Kidney (tissue), 13 donors: ENCODE measurements at regions not wholly inside any gene's neighbourhood (a gene's known extent, or its start where the extent isn't known, plus 50 kb on each side); places are given as distances from the start of the nearest gene placed in this dataset.

Experiments used
- DNase-seq, 5 donors: peaks; one replicate each; pipeline ENCODE4 v3.0.0-alpha.2; 2013 to 2020
- FAIRE-seq: peaks from 2 replicates; lab custom pipeline; 2012; peaks lifted over from hg19 to GRCh38; lab: Jason Lieb, UNC
- H3K27ac ChIP-seq, 2 donors: one replicate each; pipeline ENCODE4 v1.7.0; 2013; ENCODE audit warnings: low read depth in 2 of 2, low read length in 2 of 2, inconsistent platforms in 1 of 2
- H3K27me3 ChIP-seq: one replicate; pipeline ENCODE4 v1.7.1; 2013; ENCODE audit warnings: low read length, inconsistent platforms; ENCODE audit not compliant: control insufficient read depth, insufficient read depth
- H3K36me3 ChIP-seq, 3 donors: one replicate each; pipeline versions ENCODE4 v1.7.0 to v1.7.1; 2013; ENCODE audit warnings: low read length in 3 of 3, control low read depth in 1 of 3, inconsistent platforms in 1 of 3; ENCODE audit not compliant: insufficient read depth in 3 of 3, control insufficient read depth in 2 of 3
- H3K4me1 ChIP-seq, 3 donors: one replicate each; pipeline versions ENCODE4 v1.7.0 to v1.7.1; 2013; ENCODE audit warnings: low read length in 3 of 3, inconsistent platforms in 1 of 3, low read depth in 1 of 3; ENCODE audit not compliant: control insufficient read depth in 2 of 3, insufficient read depth in 2 of 3
- H3K4me3 ChIP-seq, 3 donors: one replicate each; pipeline versions ENCODE4 v1.7.0 to v1.8.1; 2013; ENCODE audit warnings: low read length in 3 of 3, control low read depth in 1 of 3, inconsistent platforms in 1 of 3
- H3K9ac ChIP-seq, 3 donors: one replicate each; pipeline versions ENCODE4 v1.7.0 to v1.7.1; 2013; ENCODE audit warnings: low read length in 3 of 3, control low read depth in 1 of 3, inconsistent platforms in 1 of 3
- H3K9me3 ChIP-seq, 3 donors: one replicate each; pipeline versions ENCODE4 v1.7.0 to v1.7.1; 2013; ENCODE audit warnings: low read length in 3 of 3, control low read depth in 1 of 3, inconsistent platforms in 1 of 3; ENCODE audit not compliant: control insufficient read depth in 2 of 3, insufficient read depth in 1 of 3
- intact Hi-C: fragments of 100-400 bp; cut with DNase I; formaldehyde crosslinking; loops from one replicate; pipeline ENCODE4 v1.11.1; 2022
- TF ChIP-seq, protein P1 (sequence below): IDR thresholded peaks from 3 replicates; pipeline ENCODE4 v1.5.1; 2012; ENCODE audit warnings: mild to moderate bottlenecking, moderate library complexity, borderline replicate concordance; ENCODE audit not compliant: insufficient read depth; ENCODE audit errors: extremely low read depth
- donor health status: control.
- donor health status: control.
- donor health status: control.
- donor health status: control.
- donor health status: control.
- donor health status: DM: yes; HTN: yes; CAD: no.
- donor health status: Normal renal cell carcinoma (clear cell type).

DNA sequence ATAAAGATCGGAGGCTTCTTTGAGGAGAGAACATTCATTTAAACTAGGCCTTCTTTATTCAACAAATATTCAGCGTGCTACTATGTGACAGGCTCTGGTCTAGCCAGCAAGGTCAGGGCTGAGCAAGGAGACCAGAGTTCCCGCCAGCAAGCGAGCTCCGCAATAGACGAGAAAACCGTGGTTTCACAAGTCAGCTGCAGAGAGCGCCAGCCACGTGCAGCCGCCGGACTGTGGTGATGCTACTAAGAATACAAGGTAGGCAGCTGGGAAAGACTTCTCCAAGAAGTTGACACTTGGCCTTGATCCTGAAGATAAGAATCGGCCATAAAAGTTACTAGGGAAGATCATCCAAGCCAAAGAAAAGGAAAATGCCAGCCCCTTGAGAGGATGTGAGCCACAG is 533.7 kb upstream of the SALL3 start:
- Histone ChIP-seq H3K27ac (no peak overlapping the region), H3K27me3 (no peaks in the 10 kb centered on the region), H3K9ac (no peak overlapping the region), H3K4me3 (no peak overlapping the region), H3K36me3 (no peaks in the 10 kb centered on the region), H3K4me1 (no peaks in the 10 kb centered on the region), H3K9me3 (no peaks in the 10 kb centered on the region)
- FAIRE-seq, result no peak
- TF ChIP-seq, protein P1, sequence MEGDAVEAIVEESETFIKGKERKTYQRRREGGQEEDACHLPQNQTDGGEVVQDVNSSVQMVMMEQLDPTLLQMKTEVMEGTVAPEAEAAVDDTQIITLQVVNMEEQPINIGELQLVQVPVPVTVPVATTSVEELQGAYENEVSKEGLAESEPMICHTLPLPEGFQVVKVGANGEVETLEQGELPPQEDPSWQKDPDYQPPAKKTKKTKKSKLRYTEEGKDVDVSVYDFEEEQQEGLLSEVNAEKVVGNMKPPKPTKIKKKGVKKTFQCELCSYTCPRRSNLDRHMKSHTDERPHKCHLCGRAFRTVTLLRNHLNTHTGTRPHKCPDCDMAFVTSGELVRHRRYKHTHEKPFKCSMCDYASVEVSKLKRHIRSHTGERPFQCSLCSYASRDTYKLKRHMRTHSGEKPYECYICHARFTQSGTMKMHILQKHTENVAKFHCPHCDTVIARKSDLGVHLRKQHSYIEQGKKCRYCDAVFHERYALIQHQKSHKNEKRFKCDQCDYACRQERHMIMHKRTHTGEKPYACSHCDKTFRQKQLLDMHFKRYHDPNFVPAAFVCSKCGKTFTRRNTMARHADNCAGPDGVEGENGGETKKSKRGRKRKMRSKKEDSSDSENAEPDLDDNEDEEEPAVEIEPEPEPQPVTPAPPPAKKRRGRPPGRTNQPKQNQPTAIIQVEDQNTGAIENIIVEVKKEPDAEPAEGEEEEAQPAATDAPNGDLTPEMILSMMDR, result no peak
- intact Hi-C loops, result no loop called here
- DNase-seq, result no peak

DNA sequence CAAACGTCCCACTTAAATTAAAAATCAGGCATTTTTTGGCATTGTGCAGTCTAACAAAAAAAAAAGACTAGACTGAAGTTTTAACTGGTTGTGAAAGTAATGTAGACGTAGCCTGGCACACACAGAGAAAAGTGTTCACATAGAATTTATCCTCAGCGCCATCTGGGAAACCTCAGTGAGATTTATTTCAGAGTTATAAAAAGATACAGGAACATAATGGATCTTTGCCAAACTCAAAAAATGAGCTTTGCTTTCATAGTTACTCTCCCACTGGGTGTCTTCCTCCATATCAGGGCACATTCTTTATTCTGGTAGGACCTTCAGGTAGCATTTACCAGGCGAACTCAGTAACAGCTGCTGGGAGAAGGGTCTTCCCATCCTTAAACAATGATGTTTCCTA is 532.4 kb upstream of the SALL3 start:
- no peak overlapping the region for H3K4me3 ChIP-seq
- no peak overlapping the region for H3K9ac ChIP-seq
- no peaks in the 10 kb centered on the region for H3K9me3 ChIP-seq
- H3K4me1 ChIP-seq, result no peaks in the 10 kb centered on the region
- DNase-seq, result no peak
- H3K27me3 ChIP-seq, result no peaks in the 10 kb centered on the region
- H3K36me3 ChIP-seq, result no peaks in the 10 kb centered on the region
- intact Hi-C loops, result no loop called here
- no peak overlapping the region for H3K27ac ChIP-seq
- TF ChIP-seq, protein P1, result no peak
- no peak for FAIRE-seq

DNA sequence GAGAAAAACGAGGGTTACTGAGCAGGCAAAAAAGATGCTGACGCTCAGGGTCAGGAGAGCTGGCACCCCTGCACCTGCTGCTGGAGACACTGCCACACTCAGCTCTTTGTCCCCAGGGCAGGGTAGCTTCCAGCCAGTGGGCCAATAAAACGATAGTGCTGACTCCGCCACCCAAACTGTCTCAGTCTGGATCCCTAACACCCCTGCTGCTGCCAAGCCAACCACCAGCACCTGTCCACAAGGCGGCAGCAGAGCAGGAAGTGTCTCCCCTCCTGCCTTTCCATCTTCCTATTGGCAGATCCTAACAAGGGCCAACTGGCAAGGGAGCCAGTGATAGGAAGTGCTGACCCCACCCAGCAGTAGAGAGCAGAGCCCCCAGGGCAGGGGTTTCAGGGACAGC is 531.5 kb upstream of the SALL3 start:
- DNase-seq, result no peak
- Histone ChIP-seq H3K9ac (no peak overlapping the region), H3K4me3 (no peak overlapping the region), H3K36me3 (no peaks in the 10 kb centered on the region), H3K9me3 (no peaks in the 10 kb centered on the region), H3K27ac (no peak overlapping the region), H3K4me1 (no peaks in the 10 kb centered on the region), H3K27me3 (no peaks in the 10 kb centered on the region)
- no peak for FAIRE-seq
- intact Hi-C loops, result no loop called here
- TF ChIP-seq, protein P1, result no peak

DNA sequence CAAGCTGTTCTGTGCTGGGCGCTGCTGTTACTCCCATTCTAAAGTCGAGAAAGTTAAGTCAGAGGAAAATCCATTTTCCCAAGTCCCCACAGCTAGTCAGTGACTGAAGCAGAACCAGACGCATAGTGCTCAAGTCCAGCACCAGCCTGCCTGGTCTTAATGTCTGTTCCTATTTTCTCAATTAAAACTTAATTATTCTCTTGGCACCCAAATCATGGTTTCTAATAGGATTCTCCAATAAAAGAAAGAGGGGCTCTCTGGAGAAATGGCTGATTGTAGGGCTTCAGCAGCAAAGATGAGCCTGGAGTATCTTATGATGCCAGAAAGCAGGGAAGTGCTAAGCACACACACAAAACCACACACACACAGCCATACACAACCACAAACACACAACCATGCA is 531.0 kb upstream of the SALL3 start:
- Histone ChIP-seq H3K27me3 (no peaks in the 10 kb centered on the region), H3K36me3 (no peaks in the 10 kb centered on the region), H3K27ac (no peak overlapping the region), H3K9me3 (no peaks in the 10 kb centered on the region), H3K9ac (no peak overlapping the region), H3K4me1 (no peaks in the 10 kb centered on the region), H3K4me3 (no peak overlapping the region)
- TF ChIP-seq, protein P1, result no peak
- intact Hi-C loops, result no loop called here
- DNase-seq (no peak), FAIRE-seq (no peak)
